CD4-positive, CD25-positive, alpha-beta regulatory T cell (primary cell): ENCODE measurements at regions not wholly inside any gene's neighbourhood (a gene's known extent, or its start where the extent isn't known, plus 50 kb on each side); places are given as distances from the start of the nearest gene placed in this dataset.

Experiments
- ATAC-seq, 2 donors: fragments of 150-1000 bp; cut with Tn5 transposase; one replicate each; pipeline ENCODE4 v1.10.0; 2021; ENCODE audit warnings: low read depth in 2 of 2, moderate number of reproducible peaks in 2 of 2, moderate library complexity in 1 of 2
- DNase-seq, 3 donors: peaks; one replicate each; pipeline versions ENCODE4 v3.0.0 to v3.0.0-alpha.2; 2012 to 2022; ENCODE audit warnings: mixed read lengths in 1 of 3
- H3K27ac ChIP-seq: one replicate; pipeline ENCODE4 v1.7.0; 2013; ENCODE audit warnings: mild to moderate bottlenecking, low read length; ENCODE audit not compliant: insufficient read depth, poor library complexity, severe bottlenecking
- H3K27me3 ChIP-seq: one replicate; pipeline ENCODE4 v1.7.0; 2013; ENCODE audit warnings: low read length; ENCODE audit not compliant: control insufficient read depth, insufficient read depth
- H3K36me3 ChIP-seq: one replicate; pipeline ENCODE4 v1.7.0; 2013; ENCODE audit warnings: mild to moderate bottlenecking, low read length, moderate library complexity; ENCODE audit not compliant: control insufficient read depth, insufficient read depth
- H3K4me1 ChIP-seq: 2 replicates; pipeline ENCODE4 v1.7.0; 2013; ENCODE audit warnings: mild to moderate bottlenecking, low read length; ENCODE audit not compliant: insufficient read depth, control insufficient read depth, poor library complexity, severe bottlenecking
- H3K4me3 ChIP-seq: one replicate; pipeline ENCODE4 v1.7.0; 2013; ENCODE audit warnings: low read depth, mild to moderate bottlenecking, low read length, moderate library complexity
- H3K9me3 ChIP-seq, 2 experiments: 1 replicate in 1 of 2; 2 replicates in 1 of 2; pipeline ENCODE4 v1.7.0; 2013; ENCODE audit warnings: low read length in 2 of 2, mild to moderate bottlenecking in 1 of 2, moderate library complexity in 1 of 2; ENCODE audit not compliant: control insufficient read depth in 2 of 2
- H3K27ac Mint-ChIP-seq, 3 donors: one replicate each; pipeline ENCODE4 v1.8.0; 2020 to 2022; ENCODE audit warnings: mild to moderate bottlenecking in 3 of 3, mixed read lengths in 3 of 3, moderate library complexity in 2 of 3
- H3K27me3 Mint-ChIP-seq: one replicate; pipeline ENCODE4 v1.8.0; 2022; ENCODE audit warnings: mild to moderate bottlenecking, mixed read lengths
- H3K36me3 Mint-ChIP-seq: one replicate; pipeline ENCODE4 v1.8.0; 2020; ENCODE audit warnings: mixed read lengths
- H3K4me1 Mint-ChIP-seq, 4 donors: one replicate each; pipeline ENCODE4 v1.8.0; 2020 to 2022; ENCODE audit warnings: mixed read lengths in 4 of 4, mild to moderate bottlenecking in 1 of 4
- H3K4me3 Mint-ChIP-seq, 4 donors: one replicate each; pipeline ENCODE4 v1.8.0; 2020 to 2022; ENCODE audit warnings: mild to moderate bottlenecking in 4 of 4, mixed read lengths in 4 of 4, moderate library complexity in 3 of 4
- H3K9me3 Mint-ChIP-seq, 7 donors: one replicate each; pipeline ENCODE4 v1.8.0; 2020 to 2022; ENCODE audit warnings: mixed read lengths in 7 of 7, mild to moderate bottlenecking in 3 of 7, moderate library complexity in 2 of 7

DNA sequence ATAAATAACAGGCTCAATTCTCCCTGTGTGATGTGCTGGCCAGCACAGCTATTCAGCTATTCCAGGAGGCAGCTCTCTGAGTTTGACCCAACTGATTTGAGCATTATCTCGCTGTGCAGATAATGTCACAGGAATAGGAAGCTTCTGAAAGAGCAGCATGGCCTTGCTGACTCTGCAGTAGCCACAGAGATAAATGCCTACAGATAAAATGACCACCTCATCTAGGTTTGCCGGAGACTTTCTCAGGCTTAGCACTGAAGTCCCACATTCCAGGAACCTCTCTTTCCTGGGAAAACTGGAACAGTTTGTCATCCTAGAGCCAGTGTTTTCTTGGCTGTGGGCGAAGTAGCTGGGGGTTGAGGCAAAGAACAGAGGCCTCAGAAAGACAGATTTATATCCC, 98.9 kb downstream of the MRPL39 start:
- Mint-ChIP-seq H3K27ac (no peak overlapping the region), H3K36me3 (no peaks in the 10 kb centered on the region), H3K9me3 (peaks cover 0 to 1% (median 0%) of the 10 kb centered on the region in 7 donors)

DNA sequence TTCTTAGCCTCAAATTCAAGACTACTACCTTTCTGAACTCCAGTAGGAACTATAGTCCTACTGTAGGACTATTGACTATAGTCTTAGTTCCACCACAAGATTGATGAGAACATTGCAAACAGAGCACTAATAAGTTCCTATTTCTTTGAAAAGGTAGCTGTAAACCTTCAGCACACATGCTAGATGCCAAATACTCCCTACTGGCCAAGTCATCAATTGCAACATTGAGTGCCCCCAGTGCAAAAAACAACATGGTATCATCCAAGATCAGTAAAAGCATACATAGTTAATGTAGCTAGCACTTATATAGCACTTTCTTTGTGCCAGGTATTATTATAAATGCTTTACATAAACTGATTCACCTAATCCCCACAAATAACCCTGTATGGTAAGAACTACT, 99.8 kb downstream of the MRPL39 start:
- Histone ChIP-seq H3K4me1 (peaks cover 5% of the 10 kb centered on the region), H3K27ac (no peak overlapping the region), H3K27me3 (no peaks in the 10 kb centered on the region), H3K4me3 (no peak overlapping the region), H3K9me3 (no peaks in the 10 kb centered on the region), H3K36me3 (no peaks in the 10 kb centered on the region)
- peaks cover 0 to 24% (median 10%) of the 10 kb centered on the region in 4 donors for H3K4me1 Mint-ChIP-seq
- no peaks in the 10 kb centered on the region for H3K27me3 Mint-ChIP-seq
- DNase-seq (peak in 1 of 3 donors; percentile 47), ATAC-seq (no peak)
- peaks cover 0 to 1% (median 0%) of the 10 kb centered on the region in 7 donors for H3K9me3 Mint-ChIP-seq
- peak overlapping the region in 1 of 4 donors; percentile 89 for H3K4me3 Mint-ChIP-seq
- H3K36me3 Mint-ChIP-seq, result no peaks in the 10 kb centered on the region
- H3K27ac Mint-ChIP-seq, result no peak overlapping the region

More for the DNA sequence above, 98.9 kb downstream of the MRPL39 start:
- ATAC-seq (no peak), DNase-seq (no peak)
- peaks cover 5% of the 10 kb centered on the region for H3K4me1 ChIP-seq
- peaks cover 0 to 24% (median 10%) of the 10 kb centered on the region in 4 donors for H3K4me1 Mint-ChIP-seq
- no peak overlapping the region for H3K27ac ChIP-seq
- H3K36me3 ChIP-seq, result no peaks in the 10 kb centered on the region
- H3K4me3 Mint-ChIP-seq, result no peak overlapping the region
- H3K27me3 ChIP-seq, result no peaks in the 10 kb centered on the region
- no peaks in the 10 kb centered on the region for H3K27me3 Mint-ChIP-seq
- peak overlapping the region; percentile 9 for H3K4me3 ChIP-seq
- no peaks in the 10 kb centered on the region for H3K9me3 ChIP-seq

DNA sequence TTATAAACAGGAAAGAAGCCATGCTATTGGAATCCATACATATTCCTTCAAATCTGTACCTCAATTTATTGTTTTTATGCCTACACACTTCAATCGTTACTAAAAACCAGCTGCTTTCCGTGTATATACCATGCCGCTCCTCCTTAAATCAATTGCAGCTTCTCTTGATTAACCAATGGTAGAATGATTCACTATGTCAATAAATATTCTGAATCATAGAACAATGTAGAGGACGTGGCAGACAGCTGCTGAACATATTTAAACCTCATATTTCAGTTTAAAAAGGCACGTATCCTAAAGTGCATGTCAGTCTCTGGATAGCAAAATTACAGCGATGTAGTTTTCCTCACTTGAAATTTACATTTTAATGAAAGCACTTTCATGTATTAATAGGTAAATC, 100.4 kb downstream of the MRPL39 start:
- peaks cover 0 to 24% (median 12%) of the 10 kb centered on the region in 4 donors for H3K4me1 Mint-ChIP-seq
- H3K27me3 ChIP-seq, result no peaks in the 10 kb centered on the region
- no peak overlapping the region for H3K27ac ChIP-seq
- no peak overlapping the region for H3K4me3 ChIP-seq
- ATAC-seq (no peak), DNase-seq (no peak)
- H3K4me3 Mint-ChIP-seq, result no peak overlapping the region
- peaks cover 5% of the 10 kb centered on the region for H3K4me1 ChIP-seq
- H3K9me3 Mint-ChIP-seq, result peaks cover 0 to 3% (median 0%) of the 10 kb centered on the region in 7 donors
- H3K36me3 Mint-ChIP-seq, result no peaks in the 10 kb centered on the region
- H3K9me3 ChIP-seq, result no peaks in the 10 kb centered on the region
- no peaks in the 10 kb centered on the region for H3K27me3 Mint-ChIP-seq
- H3K36me3 ChIP-seq, result no peaks in the 10 kb centered on the region
- H3K27ac Mint-ChIP-seq, result no peak overlapping the region

DNA sequence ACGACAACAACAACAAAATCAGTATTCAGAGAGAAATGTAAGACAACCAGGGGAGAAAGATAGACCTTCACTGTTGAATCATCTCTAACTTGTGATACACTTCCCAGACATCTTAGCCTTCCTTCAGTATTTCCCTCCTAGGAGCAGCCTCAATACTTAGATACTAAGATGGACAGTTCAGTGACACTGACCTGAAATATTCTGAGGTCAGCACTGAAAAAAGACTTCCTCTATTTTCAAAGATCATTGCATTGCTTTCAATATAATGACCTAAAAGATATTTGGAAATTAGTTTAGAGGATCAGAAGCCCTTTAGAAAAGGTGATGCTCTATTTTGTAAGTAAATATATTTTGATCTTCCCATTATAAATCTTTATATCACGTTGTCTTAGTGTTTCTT, 101.0 kb downstream of the MRPL39 start:
- no peaks in the 10 kb centered on the region for H3K36me3 Mint-ChIP-seq
- H3K4me3 Mint-ChIP-seq, result no peak overlapping the region
- Histone ChIP-seq H3K27ac (no peak overlapping the region), H3K27me3 (no peaks in the 10 kb centered on the region), H3K36me3 (no peaks in the 10 kb centered on the region), H3K4me3 (no peak overlapping the region), H3K4me1 (peaks cover 5% of the 10 kb centered on the region), H3K9me3 (no peaks in the 10 kb centered on the region)
- DNase-seq (no peak), ATAC-seq (no peak)
- H3K27me3 Mint-ChIP-seq, result no peaks in the 10 kb centered on the region
- H3K4me1 Mint-ChIP-seq, result peaks cover 0 to 24% (median 15%) of the 10 kb centered on the region in 4 donors
- H3K9me3 Mint-ChIP-seq, result peaks cover 0 to 3% (median 0%) of the 10 kb centered on the region in 7 donors
- no peak overlapping the region for H3K27ac Mint-ChIP-seq

DNA sequence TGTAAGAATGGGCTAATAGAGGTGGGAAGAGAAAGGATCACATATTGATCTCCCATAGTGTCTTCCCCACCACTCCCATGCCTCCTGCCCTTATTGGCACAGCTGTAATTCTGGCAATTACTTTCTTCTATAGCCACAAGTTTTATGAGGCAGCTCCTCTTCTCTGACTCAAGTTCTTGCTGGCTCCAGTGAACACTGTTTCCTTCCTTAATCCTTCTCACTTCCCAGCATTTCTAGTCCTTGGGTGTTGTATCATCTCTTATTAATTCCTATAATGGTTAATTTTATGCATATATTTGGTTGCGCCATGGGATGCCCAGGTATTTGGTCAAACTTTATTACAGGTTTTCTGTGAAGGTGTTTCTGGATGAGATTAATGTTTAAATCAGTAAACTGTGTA, 103.3 kb downstream of the MRPL39 start:
- peak overlapping the region in 1 of 3 donors; percentile 35 for H3K27ac Mint-ChIP-seq
- ATAC-seq (no peak), DNase-seq (no peak)
- H3K4me3 Mint-ChIP-seq, result no peak overlapping the region
- H3K27me3 Mint-ChIP-seq, result no peaks in the 10 kb centered on the region
- peaks cover 0 to 18% (median 6%) of the 10 kb centered on the region in 4 donors for H3K4me1 Mint-ChIP-seq
- Histone ChIP-seq H3K27ac (no peak overlapping the region), H3K9me3 (no peaks in the 10 kb centered on the region), H3K36me3 (no peaks in the 10 kb centered on the region), H3K4me3 (no peak overlapping the region), H3K4me1 (no peaks in the 10 kb centered on the region), H3K27me3 (no peaks in the 10 kb centered on the region)
- peaks cover 4% of the 10 kb centered on the region for H3K36me3 Mint-ChIP-seq
- peaks cover 0 to 4% (median 0%) of the 10 kb centered on the region in 7 donors for H3K9me3 Mint-ChIP-seq

DNA sequence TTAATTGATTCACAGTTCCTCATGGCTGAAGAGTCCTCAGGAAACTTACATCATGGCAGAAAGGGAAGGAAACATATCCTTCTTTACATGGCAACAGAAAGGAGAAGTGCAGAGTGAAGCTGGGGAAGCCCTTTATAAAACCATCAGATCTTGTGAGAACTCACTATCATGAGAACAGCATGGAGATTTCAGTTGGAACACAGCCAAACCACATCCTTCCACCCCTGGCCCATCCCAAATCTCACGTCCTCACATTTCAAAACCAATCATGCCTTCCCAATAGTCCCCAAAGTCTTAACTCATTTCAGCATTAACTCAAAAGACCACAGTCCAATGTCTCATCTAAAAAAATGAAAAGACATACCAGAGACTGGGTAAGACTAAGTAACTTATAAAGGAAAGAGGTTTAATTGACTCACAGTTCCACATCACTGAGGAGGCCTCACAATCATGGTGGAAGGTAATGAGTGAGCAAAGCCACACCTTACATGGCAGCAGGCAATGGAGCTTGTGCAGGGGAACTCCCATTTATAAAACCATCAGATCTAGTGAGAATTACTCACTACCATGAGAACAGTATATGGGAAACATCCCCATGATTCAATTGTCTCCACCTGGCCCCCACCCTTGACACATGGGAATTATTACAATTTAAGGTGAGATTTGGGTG, 105.2 kb downstream of the MRPL39 start:
- Mint-ChIP-seq H3K9me3 (peaks cover 0 to 9% (median 0%) of the 10 kb centered on the region in 7 donors), H3K4me3 (no peak overlapping the region), H3K36me3 (peaks cover 4% of the 10 kb centered on the region), H3K27ac (peak overlapping the region; percentile 3 to 82 (median 17)), H3K27me3 (no peaks in the 10 kb centered on the region), H3K4me1 (peaks cover 0 to 6% (median 2%) of the 10 kb centered on the region in 4 donors)
- H3K36me3 ChIP-seq, result no peaks in the 10 kb centered on the region
- H3K9me3 ChIP-seq, result no peaks in the 10 kb centered on the region
- DNase-seq (no peak), ATAC-seq (peak; percentile 39 to 49)
- H3K4me1 ChIP-seq, result no peaks in the 10 kb centered on the region
- no peak overlapping the region for H3K4me3 ChIP-seq
- no peak overlapping the region for H3K27ac ChIP-seq
- no peaks in the 10 kb centered on the region for H3K27me3 ChIP-seq

DNA sequence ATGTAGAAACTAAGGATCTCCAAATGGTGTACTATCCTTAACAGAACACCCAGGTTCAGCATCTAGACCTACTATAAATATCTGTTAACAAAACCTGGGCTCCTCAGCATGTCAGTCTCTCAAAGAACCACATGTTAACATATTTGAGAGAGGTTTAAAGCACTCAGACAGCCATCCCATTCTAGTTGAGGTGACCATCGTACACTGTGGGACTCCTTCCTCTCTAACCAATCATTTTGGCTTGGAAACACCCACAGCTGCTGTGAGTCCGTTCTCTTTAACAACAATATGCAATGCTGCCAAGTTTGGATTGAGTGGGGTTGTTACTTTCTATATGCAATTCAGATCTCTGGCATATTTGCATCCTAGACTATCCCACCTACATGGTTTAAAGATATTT, 105.8 kb downstream of the MRPL39 start:
- no peak overlapping the region for H3K4me3 ChIP-seq
- Mint-ChIP-seq H3K27ac (peak overlapping the region in 1 of 3 donors; percentile 44), H3K4me3 (no peak overlapping the region), H3K9me3 (peaks cover 0 to 9% (median 0%) of the 10 kb centered on the region in 7 donors), H3K27me3 (no peaks in the 10 kb centered on the region), H3K4me1 (peaks cover 0 to 6% (median 2%) of the 10 kb centered on the region in 4 donors), H3K36me3 (peaks cover 4% of the 10 kb centered on the region)
- no peak overlapping the region for H3K27ac ChIP-seq
- ATAC-seq, result no peak
- H3K4me1 ChIP-seq, result no peaks in the 10 kb centered on the region
- H3K36me3 ChIP-seq, result no peaks in the 10 kb centered on the region
- DNase-seq, result no peak
- H3K27me3 ChIP-seq, result no peaks in the 10 kb centered on the region
- no peaks in the 10 kb centered on the region for H3K9me3 ChIP-seq

DNA sequence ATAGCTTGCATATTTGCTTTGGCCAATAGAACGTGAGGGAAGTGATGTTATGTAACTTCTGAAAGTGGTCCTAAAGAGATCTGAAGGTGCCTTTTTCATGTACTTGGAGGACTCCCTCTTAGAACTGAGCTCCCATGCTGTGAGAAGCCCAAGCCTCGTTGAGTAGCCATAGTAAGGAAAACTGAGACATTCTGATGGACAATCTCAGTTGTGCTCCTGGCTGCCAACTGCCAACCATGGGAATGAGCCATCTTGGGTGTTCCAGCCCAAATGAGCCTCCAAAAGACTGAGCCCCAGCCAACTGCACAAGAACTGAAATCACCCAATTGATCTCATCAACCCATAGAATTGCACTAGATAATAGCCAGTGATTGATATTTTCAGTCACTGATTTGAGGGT, 106.7 kb downstream of the MRPL39 start:
- no peak overlapping the region for H3K4me3 Mint-ChIP-seq
- no peak for ATAC-seq

More for the DNA sequence above, 106.7 kb downstream of the MRPL39 start:
- peaks cover 4% of the 10 kb centered on the region for H3K36me3 Mint-ChIP-seq
- H3K9me3 ChIP-seq, result no peaks in the 10 kb centered on the region
- no peak for DNase-seq
- H3K4me1 Mint-ChIP-seq, result peaks cover 0 to 6% (median 2%) of the 10 kb centered on the region in 4 donors
- peaks cover 0 to 9% (median 0%) of the 10 kb centered on the region in 7 donors for H3K9me3 Mint-ChIP-seq
- H3K36me3 ChIP-seq, result no peaks in the 10 kb centered on the region
- no peak overlapping the region for H3K27ac ChIP-seq
- H3K4me3 ChIP-seq, result no peak overlapping the region
- no peak overlapping the region for H3K27ac Mint-ChIP-seq
- no peaks in the 10 kb centered on the region for H3K4me1 ChIP-seq
- no peaks in the 10 kb centered on the region for H3K27me3 Mint-ChIP-seq
- H3K27me3 ChIP-seq, result no peaks in the 10 kb centered on the region
